Tongue (tissue), 1 donor: ENCODE measurements at regions not wholly inside any gene's neighbourhood (a gene's known extent, or its start where the extent isn't known, plus 50 kb on each side); places are given as distances from the start of the nearest gene placed in this dataset.
A peak's percentile ranks its signal among the peaks of the same experiment; 100 is the strongest.

Source experiments
- DNase-seq: peaks from one replicate; pipeline ENCODE4 v3.0.0-alpha.2; 2015

DNA sequence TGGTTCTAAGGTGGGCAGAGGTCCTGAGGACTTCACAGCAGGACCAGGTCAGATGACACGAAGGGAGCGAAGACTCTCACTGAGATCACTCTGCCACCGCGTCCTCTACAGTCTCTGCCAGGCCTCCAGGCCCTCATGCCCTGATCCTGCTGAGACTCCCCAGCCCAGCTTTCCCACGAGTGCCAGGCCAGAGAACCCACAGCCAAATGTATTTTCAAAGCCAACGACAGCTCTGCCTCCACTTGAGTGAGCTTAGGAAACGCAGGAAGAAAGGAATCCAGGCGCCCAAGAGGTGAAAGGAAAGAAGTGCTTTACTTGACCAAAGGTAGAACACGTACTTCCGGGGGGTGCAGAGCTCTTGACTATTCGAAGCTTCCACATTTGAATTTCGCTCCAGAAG lies 275.0 kb downstream of the XXYLT1 start:
- DNase-seq: no peak

DNA sequence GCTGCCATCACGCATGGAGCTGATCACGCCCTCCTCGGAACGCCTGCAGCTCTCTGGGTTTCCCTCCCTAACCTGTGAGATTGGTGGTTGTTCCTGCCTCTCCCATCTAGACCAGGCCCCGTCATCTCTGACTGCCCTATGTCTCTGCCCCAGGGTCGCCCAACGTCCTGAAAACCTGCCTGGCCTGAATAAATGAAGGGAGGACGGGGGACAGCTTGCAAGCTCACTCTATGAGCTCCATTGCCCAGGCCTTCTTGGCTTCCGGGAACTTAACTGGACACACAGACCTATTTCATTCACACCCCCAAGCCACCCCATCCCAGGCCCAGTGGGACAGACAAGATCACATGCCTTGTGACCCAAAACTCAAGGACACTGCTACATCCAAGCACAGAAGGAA lies 274.2 kb downstream of the XXYLT1 start:
- DNase-seq: no peak

DNA sequence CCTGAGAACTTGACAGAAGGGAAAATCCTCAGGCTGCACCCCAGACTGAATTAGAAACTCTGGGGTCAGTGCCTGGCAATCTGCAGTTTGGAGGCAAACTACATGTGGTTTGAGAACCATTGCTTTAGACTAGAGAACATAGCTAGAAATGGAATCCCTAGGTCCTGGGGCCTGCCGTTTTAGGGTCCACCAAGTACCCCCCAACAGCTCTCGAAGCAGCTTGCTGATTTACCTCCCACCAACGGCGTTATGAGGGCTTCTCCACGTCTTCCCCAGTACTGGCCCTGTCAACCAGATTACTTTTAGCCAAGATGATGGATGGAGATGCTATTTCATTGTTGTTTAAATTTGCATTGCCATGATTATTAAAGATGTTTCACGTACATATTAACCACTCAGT lies 272.5 kb downstream of the XXYLT1 start:
- no peak for DNase-seq

DNA sequence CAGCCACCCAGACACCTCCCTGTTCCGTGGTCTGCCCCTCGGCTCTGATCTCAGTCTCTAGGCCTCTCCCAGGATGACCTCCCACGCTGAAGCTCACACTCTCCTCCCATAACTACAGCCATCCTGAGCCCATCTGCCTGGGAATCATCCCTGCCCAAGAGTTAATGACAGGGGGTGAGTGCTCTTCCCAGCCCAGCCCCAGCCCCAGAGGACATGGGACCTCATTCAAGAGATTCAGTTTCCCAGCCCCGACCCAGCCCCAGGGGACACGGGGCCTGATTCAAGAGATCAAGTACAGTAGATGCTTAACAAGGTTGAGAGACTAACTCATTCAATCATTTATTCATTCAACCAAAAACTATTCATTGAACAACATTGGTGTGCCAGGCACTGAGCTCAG lies 272.0 kb downstream of the XXYLT1 start:
- no peak for DNase-seq

DNA sequence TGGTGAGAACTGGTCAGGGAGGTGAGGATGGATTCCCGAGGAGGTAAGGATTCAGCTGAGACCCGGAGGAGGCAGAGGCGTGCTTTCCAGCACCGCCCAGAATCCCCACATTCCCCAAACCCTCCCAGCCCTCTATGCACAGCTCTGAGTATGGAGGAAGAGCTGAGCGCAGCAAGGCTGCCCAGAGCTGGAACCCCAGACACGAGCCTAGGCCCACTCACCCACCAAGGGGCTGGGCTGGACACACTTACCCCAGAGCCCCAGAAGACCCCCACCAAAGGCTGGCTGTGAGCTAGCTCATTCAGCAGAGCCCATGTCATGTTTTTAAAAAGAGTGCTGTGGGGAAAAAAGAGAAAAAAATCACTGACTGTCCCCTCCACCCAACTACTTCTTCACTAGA lies 271.5 kb downstream of the XXYLT1 start:
- DNase-seq: no peak

DNA sequence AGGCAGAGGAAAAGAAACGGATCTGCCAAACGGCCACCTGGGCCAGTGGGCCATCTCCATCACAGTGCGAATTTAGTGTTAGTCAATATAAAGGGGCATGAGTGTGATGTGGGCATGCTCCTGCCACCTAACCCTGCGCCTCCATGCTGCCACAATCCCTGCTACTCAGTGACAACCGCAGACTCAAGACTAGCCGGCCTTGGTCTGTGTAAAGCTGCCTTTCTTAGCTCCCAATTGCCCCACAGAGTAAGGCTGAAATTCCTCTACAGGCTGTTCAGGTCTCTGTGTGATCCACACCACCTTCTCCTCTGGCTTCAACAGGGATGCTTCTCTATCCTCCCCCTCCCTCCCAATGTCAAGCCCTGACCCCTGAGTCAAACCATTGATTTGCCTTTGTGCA lies 269.7 kb downstream of the XXYLT1 start:
- no peak for DNase-seq

DNA sequence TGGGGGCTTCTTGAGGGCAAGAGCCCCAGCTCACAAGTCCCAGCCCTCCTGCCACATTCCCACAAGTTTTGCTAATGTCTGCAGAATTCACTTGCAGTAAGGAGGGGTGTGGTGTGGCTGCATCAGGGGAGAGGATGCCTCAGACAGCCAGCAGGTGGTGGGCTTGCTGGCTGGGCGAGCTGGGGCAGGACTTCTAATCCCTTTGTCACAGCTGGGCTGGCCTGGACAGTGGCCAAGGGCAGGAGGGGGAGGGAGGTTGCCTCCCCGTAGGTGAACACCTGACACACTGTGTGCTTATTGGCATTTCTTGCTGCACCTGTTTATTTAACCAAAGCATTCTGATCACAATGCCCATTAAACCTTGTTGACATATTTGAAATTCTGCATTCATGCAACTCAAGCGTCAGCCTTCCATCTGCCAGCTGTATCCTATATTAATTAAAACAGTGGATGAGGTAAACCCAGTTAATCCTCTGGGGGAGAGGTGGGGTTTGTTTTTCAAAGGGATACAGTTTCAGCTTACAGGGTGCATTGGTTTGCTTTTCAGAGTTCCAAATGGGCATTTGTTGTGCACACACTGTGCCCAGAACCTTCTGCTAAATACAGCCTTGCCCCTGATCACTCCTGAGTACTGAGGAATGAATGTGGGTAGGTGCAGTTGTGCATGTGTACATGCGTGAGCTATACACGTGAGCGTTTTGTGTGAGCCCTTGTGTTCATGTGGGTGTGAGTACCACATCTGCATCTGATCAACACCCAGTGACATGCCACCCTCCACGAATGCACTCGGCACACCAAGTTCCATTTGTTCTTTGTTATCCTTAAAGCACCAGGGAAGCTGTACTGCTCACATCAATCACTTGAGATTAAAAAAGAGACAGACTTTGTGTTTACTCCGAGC lies 268.7 kb downstream of the XXYLT1 start:
- DNase-seq: peak; percentile 83

DNA sequence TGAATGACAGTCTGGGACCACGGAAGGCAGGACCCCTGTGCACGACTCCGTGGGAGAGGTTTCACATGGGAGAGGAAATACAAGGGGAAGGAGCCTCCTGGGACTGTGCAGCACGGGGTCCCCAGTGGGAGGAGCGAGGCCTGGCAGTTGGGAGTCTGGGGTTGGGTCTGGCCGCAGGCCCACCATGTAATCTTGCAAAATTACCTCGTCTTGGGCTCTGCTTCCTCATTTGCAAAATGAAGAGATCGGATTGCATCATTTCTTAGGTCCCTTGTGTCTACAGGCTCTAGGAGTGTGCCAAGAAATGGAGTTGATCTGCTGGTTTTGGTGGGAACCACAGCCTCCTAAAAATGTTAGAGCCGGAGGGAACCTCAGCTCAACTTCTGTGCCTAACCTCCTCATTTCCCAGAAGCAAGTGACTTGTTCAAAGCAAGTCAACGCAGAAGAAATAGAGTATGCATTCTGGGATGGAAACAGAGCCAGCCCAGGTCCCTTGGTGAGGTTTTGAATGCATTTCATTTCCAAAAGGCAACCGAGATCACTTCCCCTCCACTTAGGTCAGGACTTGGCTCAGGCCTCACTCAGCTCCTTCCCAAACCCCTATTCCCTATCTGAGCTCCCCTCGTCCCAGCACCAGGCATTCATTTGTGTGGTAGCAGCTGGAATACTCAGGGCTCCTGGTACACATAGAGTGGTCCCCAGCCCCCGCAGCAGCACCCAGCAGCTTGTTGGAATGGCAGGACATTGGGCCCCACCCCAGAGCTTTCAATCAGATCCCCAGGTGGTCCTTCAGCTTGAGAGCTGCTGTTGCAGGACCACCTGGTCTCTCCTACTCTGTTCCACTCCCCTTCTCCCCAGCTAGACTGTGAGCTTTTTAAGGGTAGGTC lies 267.7 kb downstream of the XXYLT1 start:
- peak; percentile 47 for DNase-seq

DNA sequence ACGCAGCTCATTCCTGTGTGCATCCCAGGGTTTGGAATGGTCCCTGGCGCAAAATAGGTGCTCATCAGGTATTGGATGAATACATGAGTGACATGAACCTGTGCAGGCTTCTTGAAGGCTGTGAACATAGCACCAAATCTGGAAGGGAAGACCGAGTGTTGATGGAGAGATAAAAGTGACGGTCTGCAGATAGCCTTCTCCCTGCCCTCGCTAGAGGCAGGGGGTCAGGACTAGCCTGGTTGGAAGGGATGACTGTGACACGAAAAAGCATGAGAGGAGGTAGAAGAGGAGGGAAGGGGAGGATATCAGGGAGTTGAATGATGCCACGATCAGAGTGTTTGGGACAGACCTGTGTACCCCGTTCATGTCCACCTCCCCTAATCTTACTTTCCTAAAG lies 267.1 kb downstream of the XXYLT1 start:
- DNase-seq: no peak

DNA sequence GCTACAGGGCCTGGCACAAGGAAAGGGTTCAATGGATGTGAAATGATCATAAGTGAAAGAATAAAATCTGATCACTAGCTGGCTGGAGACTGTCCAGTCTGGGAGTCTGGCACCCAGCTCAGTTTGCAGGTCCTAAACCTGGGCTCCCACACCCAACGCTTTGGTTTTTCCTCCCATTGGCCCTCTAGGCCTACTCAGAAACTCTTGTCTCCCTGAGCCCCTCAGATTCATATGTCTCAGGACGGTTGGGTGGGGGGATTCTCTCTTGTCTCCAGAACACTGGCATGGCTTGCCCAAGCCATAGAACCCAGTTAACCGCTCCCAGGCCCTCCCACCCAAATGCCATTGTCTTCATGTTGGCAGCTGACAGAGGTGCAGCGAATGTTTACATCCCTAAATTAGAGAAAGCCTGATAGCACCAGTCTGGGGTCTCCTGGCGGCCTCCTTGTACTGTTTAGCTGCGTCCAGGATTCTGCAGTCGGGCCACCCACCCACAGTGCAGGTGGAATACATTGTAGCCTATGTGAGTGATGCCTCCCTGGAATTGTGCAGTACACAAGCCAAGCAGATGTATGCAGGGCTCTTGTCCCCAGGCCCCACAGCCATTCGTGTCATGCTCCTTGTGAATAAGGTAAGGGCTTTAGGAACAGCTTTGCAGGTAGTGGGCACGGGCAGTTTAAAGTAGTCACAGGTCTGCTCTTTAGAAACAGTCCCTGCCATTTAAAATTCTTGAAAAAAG lies 266.3 kb downstream of the XXYLT1 start:
- no peak for DNase-seq

DNA sequence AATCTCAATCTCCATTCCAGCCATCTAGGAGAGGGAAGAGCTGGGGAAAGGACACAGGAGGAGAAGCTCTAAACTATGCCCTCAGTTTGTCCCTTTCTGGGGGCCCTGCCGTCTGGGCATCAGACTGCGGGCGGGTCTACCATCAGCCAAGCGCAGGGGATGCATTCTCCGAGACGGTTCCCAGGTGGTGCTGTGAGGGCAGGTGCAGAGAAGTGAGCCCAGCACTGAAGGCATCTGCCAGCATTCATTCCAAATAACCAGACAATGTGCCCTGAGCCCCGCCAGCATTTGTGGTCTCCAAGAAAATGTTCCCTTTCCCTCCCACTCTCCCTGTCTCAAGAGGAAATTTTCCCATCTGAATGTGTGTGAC lies 265.7 kb downstream of the XXYLT1 start:
- no peak for DNase-seq

DNA sequence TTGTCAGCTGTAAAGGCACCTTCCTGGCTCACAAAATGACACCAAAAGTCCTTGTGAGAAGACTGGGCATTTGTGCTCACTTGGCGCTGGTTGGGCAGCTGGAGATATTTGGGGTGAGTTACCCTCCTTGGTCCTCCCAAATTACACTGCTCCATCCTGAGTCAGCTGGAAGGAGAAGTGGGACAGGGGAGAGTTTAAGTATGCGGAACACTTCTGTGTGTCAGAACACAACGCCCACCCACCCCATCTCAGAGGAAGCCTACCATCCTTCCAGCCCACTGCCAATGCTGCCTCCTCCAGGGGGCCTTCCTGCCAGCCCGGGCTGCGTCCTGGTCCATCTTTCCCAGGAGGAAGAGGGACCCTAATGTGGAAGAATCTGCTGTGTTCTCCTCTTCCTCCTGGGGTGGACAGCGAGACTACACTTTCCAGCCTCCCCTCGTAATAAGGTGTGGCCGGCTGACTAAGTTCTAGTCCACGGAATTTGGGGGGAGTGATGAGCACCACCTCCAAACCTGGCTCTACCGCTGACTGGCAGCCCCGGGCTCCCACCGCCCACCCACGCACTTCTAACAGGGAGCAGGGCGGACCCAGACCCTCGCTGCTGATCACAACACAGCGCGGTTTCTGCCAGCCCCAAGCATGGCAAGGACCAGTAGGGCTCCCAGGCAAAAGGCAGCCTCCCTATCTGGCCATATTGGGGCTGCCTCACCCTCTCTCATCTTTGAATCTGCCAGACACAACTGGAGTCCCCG lies 265.0 kb downstream of the XXYLT1 start:
- DNase-seq: no peak

DNA sequence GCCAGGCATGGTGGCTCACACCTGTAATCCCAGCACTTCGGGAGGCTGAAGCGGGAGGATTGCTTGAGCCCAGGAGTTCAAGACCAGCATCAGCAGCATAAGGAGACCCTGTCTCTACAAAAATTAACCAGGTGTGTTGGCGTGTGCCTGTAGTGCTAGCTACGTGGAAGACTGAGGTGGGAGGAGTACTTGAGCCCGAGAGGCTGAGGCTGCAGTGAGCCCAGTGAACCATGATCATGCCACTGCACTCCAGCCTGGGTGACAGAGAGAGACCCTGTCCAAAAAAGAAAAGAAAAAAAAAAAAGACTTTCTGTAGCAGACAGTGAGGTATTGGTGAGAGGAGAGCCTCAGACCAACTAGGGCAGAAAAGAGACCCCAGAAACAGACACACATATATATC lies 263.8 kb downstream of the XXYLT1 start:
- no peak for DNase-seq

DNA sequence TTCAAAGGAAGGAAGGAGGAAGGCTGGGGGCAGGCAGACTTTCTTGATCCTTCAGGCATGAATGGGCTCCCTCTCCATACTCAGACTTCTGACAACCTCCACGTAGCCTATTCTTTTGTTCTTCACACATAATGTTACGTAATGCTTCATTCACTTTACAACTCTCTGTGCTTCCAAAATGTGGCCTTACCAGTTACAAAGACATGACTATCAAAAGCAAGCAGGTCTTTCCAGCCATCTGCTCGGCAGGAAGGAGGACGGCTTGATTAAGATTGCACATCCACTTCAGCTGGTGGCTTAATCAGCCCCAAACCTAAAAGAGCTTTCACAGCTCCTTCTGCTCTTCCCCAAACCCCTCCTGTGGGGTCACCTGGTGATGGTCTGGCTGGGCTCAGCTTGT lies 263.2 kb downstream of the XXYLT1 start:
- DNase-seq: no peak

DNA sequence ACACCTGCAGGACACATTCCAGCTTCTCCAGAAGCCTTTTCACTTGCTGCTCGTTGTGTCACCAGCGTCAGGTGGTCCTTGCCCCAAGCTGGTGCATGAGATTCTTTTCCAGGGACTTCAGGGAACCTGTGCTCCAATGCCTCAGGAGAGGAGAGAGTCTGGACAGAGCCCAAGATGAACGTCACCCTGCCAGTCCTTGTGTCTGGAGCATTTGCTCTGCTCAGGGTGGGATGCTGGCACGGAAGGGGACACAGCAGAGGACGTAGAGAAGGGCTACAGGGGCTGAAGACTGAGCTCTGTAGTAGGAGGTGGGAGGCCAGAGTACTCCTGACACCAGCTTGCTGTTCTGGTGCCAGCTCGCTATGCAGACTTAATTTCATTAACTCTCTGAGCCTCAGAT lies 262.1 kb downstream of the XXYLT1 start:
- DNase-seq: no peak

DNA sequence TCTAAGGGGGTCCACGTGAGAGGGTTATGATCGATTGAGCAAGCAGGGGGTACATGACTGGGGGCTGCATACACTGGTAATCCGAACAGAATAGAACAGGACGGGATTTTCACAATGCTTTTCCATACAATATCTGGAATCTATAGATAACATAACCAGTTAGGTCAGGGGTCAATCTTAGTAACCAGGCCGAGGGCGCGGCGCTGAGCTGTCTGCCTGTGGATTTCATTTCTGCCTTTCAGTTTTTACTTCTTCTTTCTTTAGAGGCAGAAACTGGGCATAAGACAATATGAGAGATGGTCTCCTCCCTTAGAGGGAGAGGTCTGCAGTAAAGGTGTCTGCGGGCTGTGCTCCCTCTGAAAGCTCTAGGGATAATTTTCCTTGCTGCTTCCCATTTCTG lies 261.3 kb downstream of the XXYLT1 start:
- DNase-seq: no peak

DNA sequence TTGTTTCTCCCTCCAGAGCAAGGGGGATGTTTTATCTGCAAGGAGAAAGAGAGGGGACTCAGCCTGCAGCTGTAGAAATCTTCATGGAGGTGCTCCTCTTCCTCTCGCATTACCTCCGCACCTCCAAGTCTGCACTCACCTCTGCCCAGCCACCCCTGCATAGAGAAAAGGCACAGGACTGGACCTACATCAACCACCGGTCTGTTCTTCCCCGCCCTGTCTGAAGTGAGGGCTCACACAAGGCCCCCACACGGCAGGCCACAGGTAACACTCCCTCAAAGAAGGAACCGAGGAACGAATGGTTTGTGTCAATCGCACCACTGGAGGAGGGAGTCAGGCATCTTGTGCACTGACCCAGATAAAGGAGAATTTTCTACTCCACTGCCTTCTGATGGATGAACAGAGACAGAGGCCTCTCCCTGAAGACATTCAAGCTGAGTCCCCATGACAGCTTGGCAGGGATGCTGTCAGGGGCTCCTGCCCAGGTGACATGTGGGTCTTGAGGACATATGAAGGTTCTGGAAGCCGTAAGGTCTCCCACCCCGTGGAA lies 260.3 kb downstream of the XXYLT1 start:
- DNase-seq: no peak

DNA sequence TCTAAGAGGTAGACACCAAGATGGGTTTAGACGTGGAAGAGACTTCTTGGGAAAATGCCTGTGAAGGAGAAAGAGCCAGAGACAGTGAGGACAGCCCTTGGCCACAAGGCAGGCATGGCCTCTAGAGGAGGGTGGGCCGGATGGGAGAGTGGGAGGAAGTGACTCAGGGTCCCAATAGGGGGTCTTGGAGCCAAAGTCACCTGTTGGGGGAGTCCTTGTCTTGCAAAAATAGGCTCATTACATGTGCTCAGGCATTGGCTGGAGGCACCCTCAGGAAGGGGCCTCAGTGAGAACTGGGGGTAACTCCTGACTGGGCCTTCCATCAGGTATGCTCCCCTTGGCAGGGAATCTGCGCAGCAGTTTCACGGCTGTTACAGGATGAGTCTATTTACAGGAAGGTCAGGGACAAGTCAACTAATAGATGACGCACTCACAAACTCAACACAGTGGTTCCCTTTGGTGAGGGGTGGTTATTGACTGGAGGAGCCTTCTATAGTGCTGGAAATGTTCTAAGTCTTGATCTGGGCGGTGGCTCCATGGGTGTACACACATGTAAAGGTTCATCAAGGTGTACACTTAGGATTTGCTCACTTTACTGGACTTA lies 259.6 kb downstream of the XXYLT1 start:
- no peak for DNase-seq

DNA sequence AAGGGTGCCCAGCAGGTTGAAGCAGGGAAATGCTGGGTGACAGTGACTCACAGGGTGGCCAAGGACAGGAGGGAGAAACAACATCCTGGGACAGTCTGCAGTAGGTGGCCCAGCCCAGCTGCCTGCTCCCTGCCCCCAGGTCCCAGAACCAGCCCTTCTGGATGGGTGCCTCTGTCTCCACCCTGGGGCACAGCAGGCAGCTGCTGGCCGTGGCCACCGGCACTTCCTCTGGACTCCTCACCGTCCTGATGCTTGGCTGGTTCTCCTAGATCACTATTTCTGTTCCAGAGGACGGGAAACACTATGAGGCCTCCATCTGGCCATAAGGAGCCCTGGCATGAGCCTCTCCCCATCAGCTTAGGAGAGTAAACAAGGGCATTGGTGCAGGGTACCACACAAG lies 258.9 kb downstream of the XXYLT1 start:
- DNase-seq: no peak

DNA sequence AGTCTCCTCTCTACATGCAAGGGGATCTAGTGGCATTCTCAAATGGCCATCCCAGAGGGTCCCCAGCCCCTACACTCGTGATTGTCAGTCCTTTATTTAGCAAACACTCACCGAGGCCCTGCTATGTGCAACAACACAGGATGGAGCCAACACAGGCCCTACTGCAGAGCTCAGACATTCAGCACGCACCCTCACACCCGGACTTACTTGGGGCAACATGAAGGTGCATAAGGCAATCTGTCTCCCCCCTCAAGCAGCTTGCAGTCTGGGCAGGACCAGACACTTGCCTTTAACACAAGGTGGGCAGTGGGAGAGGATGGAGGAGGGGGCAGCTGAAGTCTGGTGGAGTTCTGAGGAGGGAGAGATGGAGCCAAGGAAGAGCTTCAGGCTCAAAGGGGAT lies 258.4 kb downstream of the XXYLT1 start:
- DNase-seq: no peak
